ENCODE measurements at regions not wholly inside any gene's neighbourhood (a gene's known extent, or its start where the extent isn't known, plus 50 kb on each side); places are given as distances from the start of the nearest gene placed in this dataset.
"Not testable (repeated sequence)": the region's sequence is repeated elsewhere in the genome, so short reads cannot be mapped to it uniquely, and the experiment has no call there.

- DNase-seq (ENCODE audit: low spot score), result no peak
These were observed 54.3 kb downstream of the HAND2 start for GRCh38 chr4:173475751-173476150.

DNA sequence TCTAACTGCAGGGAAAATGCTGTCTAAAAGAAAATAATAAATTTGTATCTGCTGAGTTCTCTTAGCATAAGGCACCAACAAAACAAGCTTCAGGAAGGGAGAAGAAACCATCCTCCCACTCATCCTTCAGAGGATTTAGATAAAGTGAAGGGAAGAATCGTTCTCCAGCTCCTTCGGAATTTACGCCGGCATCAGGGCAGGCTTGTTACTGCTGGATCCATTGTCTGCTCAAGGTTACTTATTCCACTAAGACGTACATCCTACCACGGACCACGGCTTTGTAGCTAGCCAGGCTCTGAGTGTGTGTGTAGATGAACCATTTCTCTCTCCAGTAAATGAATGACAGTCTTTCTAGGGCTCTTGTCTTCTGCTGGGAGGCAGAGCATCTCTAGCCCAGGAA is 60.4 kb downstream of the HAND2 start:
- no peak for DNase-seq (ENCODE audit: low spot score)

- no peak for DNase-seq (ENCODE audit: low spot score)
These were observed 61.7 kb downstream of the HAND2 start for GRCh38 chr4:173468314-173468713.

DNA sequence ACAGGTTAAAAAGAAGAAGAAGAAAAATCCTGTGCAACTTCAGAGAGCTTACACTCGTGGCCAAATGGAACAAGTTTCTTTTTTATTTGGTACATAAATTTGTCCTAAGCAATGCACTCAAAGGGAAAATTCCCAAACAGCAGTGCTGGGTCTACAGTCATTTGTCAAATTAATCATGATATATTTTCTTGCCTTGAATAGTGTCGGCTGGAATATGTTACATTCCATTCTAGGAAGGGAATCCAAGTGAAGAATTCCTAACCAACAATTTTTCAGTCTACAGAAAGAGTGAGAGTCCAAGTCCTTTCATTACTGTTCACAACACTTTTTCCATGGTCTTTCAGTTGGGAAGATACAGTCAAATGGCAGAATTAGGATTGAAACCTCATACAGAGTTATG is 63.9 kb downstream of the HAND2 start:
- DNase-seq (ENCODE audit: low spot score), result no peak

DNA sequence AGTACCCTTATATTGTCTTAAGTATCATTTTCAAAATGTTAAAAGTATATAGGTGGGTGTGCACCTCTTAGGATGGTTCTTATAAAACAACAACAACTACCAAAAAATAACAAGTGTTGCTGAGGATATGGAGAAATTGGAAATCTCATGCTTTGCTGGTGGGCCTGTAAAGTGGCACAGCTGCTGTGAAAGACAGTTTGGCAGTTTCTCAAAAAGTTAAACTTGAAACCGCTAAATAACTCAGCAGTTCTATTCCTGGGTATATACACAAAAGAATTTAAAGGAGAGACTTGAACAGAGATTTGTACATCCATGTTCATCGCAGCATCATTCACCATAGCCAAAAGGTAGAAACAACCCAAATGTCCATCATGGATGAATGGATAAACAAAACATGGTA is 65.5 kb downstream of the HAND2 start:
- no peak for DNase-seq (ENCODE audit: low spot score)

GRCh38 chr4:173463816-173464215 is 64.9 kb upstream of the SCRG1 start:
- DNase-seq (ENCODE audit: low spot score), result no peak

GRCh38 chr4:173461170-173461569 is 62.3 kb upstream of the SCRG1 start:
- peak; percentile 67 for DNase-seq (ENCODE audit: low spot score)

DNA sequence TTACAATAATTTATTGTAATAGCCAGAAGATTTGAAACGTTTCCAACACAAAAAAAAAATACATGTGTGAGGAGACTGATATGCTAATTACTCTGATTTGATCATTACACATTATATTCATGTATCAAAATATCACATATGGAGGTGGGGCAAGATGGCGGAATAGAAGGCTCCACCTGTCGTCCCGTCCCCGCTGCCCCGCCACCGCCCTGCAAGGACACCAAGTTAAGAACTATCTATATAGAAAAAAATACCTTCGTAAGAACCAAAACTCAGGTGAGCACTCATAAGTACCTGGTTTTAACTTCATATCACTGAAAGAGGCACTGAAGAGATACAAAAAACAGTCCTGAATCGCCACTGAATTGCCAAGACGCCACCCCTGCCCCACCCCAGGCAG is 60.9 kb upstream of the SCRG1 start:
- DNase-seq (ENCODE audit: low spot score), result no peak

GRCh38 chr4:173457893-173458292 is 59.0 kb upstream of the SCRG1 start:
- DNase-seq (ENCODE audit: low spot score), result no peak

- DNase-seq (ENCODE audit: low spot score), result not testable (repeated sequence)
These were observed 52.5 kb upstream of the SCRG1 start for GRCh38 chr4:173451435-173451834.

DNA sequence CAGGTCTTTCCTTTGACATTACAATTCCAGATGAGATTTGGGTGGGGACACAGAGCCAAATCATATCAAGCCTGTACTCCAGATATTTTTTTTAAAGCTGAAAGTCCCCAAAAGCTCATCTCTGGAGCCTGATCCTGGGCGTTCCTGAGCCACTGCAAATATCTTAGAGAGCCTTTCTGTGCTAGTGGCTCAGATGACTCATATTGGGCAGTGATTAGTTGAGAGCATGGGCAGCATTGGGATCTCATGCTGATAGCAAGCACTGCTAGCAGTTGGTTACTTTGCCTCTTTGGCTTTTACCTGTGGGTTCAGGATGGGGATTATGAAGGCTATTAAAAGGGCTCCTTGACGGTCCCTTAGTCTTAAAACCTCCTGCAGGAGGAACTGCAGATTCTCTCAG is 51.4 kb upstream of the SCRG1 start:
- DNase-seq (ENCODE audit: low spot score), result no peak

DNA sequence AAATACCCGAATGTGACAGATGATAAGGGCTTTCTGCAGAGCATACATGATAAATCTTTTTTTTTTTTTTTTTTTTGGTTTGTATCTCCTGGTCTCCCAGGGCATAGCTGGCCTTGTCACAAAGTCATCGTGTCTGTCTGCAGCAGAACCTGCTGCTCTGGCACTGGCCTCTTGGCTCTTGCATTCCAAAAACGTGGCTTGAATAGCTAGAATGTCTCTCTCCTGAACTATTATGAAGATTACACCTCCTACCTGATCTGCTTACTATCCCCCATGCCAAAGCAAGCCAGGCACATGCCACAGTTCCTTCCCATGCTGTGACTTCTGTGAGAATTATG is 50.4 kb upstream of the SCRG1 start:
- DNase-seq (ENCODE audit: low spot score), result no peak

DNA sequence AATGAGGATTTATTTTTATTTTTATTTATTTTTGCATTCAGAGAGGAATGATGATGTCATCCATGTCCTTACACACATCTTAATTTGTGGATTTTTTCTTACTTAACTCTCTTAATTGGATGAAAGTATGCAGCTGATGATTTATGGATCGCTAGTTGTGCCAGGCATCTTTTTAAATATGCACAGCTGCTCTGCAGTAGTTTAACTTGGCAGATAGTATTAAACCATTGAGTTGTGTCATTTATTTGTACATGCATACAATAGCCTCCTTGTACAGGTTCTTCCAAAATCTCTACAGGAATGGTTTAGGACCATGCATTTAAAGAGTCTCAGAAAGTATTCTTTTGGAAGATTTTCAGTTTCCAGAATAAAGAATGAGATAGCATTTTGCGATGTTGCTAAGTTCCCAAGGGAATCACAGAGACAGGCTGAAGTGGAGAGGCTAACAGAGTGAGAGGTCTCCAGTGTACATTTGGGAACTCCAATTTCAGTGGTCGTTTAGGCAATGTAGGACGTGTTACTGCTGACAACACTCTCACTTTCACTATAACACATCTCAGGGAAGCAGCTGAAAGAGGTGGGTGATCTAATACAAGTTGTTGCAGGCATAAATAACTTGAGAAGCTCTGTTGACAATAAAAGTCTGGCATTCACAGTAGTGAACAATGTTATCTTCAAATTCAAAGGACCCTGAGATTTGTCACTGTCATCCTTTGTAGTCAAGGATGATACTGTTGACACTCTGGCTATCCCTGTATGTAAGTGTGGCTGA is 49.9 kb upstream of the SCRG1 start:
- no peak for DNase-seq (ENCODE audit: low spot score)

Measured in H4 (cell line).